H1 (cell line): ENCODE measurements at regions not wholly inside any gene's neighbourhood (a gene's known extent, or its start where the extent isn't known, plus 50 kb on each side); places are given as distances from the start of the nearest gene placed in this dataset.

ENCODE experiments used
- CTCF ChIA-PET: fragments of 300-600 bp; sonication (Branson Sonifier 250); formaldehyde crosslinking; loops from one replicate; lab custom pipeline; 2021; ENCODE audit not compliant: partially characterized antibody; lab: Charles Lee
- POLR2A ChIA-PET: fragments of 300-600 bp; sonication (Branson Sonifier 250); formaldehyde crosslinking; loops from one replicate; lab custom pipeline; 2021; ENCODE audit warnings: inconsistent platforms; ENCODE audit not compliant: partially characterized antibody; lab: Charles Lee
- DNase-seq, 2 experiments: peaks; one replicate each; pipeline versions ENCODE4 v3.0.0 to v3.0.0-alpha.2; 2010 to 2022; ENCODE audit warnings: low spot score in 2 of 2, low read depth in 1 of 2, mixed read lengths in 1 of 2
- FAIRE-seq: peaks from 2 replicates; lab custom pipeline; 2011; peaks lifted over from hg19 to GRCh38; lab: Jason Lieb, UNC
- H2AFZ ChIP-seq: 2 replicates; pipeline ENCODE4 v1.8.1; 2012; ENCODE audit warnings: low read length, inconsistent platforms
- H2AK5ac ChIP-seq: 2 replicates; pipeline ENCODE4 v1.6.1; 2013; ENCODE audit warnings: low read depth, low read length
- H2BK120ac ChIP-seq: replicated peaks from 2 replicates; pipeline ENCODE3; 2013; ENCODE audit warnings: low read depth, low read length, inconsistent platforms
- H2BK12ac ChIP-seq: 2 replicates; pipeline ENCODE4 v1.6.1; 2013; ENCODE audit warnings: low read depth, low read length
- H2BK15ac ChIP-seq: 2 replicates; pipeline ENCODE4 v1.6.1; 2013; ENCODE audit warnings: low read length
- H2BK20ac ChIP-seq: 2 replicates; pipeline ENCODE4 v1.6.1; 2013; ENCODE audit warnings: low read length
- H2BK5ac ChIP-seq: 2 replicates; pipeline ENCODE4 v1.6.1; 2013; ENCODE audit warnings: low read depth, low read length
- H3K14ac ChIP-seq: 2 replicates; pipeline ENCODE4 v1.6.1; 2013; ENCODE audit warnings: inconsistent platforms; ENCODE audit not compliant: insufficient read length
- H3K18ac ChIP-seq: 2 replicates; pipeline ENCODE4 v1.6.1; 2013; ENCODE audit warnings: low read length; ENCODE audit errors: extremely low read depth
- H3K23ac ChIP-seq: 2 replicates; pipeline ENCODE4 v1.6.1; 2013; ENCODE audit warnings: inconsistent platforms; ENCODE audit not compliant: insufficient read length
- H3K23me2 ChIP-seq: 2 replicates; pipeline ENCODE4 v1.6.1; 2013; ENCODE audit warnings: low read depth, low read length
- H3K27ac ChIP-seq: 2 replicates; pipeline ENCODE4 v1.6.1; 2011; ENCODE audit warnings: low read depth, low read length, inconsistent platforms
- H3K27me3 ChIP-seq, 4 experiments: replicated peaks in 1 of 4; 1 replicate in 1 of 4; 2 replicates in 3 of 4; pipeline versions ENCODE4 v1.6.1 to v1.8.1; 2011 to 2013; ENCODE audit warnings: low read length in 3 of 4, mild to moderate bottlenecking in 3 of 4, inconsistent platforms in 2 of 4, mixed read lengths in 2 of 4, moderate library complexity in 1 of 4; ENCODE audit not compliant: control insufficient read depth in 3 of 4, insufficient read depth in 3 of 4; ENCODE audit errors: extremely low read depth in 1 of 4
- H3K36me3 ChIP-seq, 4 experiments: 2 replicates each; pipeline versions ENCODE4 v1.6.1 to v1.8.1; 2011 to 2013; ENCODE audit warnings: mild to moderate bottlenecking in 4 of 4, low read length in 3 of 4, moderate library complexity in 2 of 4, control low read depth in 1 of 4, inconsistent platforms in 1 of 4; ENCODE audit not compliant: insufficient read depth in 4 of 4, control insufficient read depth in 2 of 4
- H3K4ac ChIP-seq: replicated peaks from 2 replicates; pipeline ENCODE3; 2013; ENCODE audit warnings: low read length, low read depth, mixed read lengths, inconsistent platforms; ENCODE audit not compliant: insufficient read length
- H3K4me1 ChIP-seq, 4 experiments: replicated peaks in 1 of 4; 1 replicate in 1 of 4; 2 replicates in 3 of 4; pipeline versions ENCODE4 v1.6.1 to v1.8.1; 2011 to 2013; ENCODE audit warnings: low read length in 3 of 4, inconsistent platforms in 2 of 4, mixed read lengths in 1 of 4; ENCODE audit not compliant: insufficient read depth in 4 of 4, control insufficient read depth in 3 of 4
- H3K4me2 ChIP-seq, 2 experiments: 2 replicates each; pipeline versions ENCODE4 v1.6.1 to v1.8.1; 2011 to 2013; ENCODE audit warnings: low read depth in 2 of 2, low read length in 2 of 2, control low read depth in 1 of 2, inconsistent platforms in 1 of 2, mild to moderate bottlenecking in 1 of 2; ENCODE audit not compliant: insufficient read depth in 1 of 2
- H3K4me3 ChIP-seq, 4 experiments: fragments of 200-600, 300-600 bp in 1 of 4; sonication (generic), shearing (Covaris generic), sonication (Bioruptor Twin) in 1 of 4; 2 replicates each; pipeline versions ENCODE4 v1.5.1 to v1.8.1; 2011 to 2016; ENCODE audit warnings: low read length in 4 of 4, low read depth in 3 of 4, control low read depth in 2 of 4, inconsistent platforms in 2 of 4, mild to moderate bottlenecking in 2 of 4, mixed read lengths in 1 of 4, moderate library complexity in 1 of 4; ENCODE audit not compliant: insufficient read depth in 2 of 4; ENCODE audit errors: extremely low read depth in 1 of 4
- H3K56ac ChIP-seq: replicated peaks from 2 replicates; pipeline ENCODE3; 2013; ENCODE audit warnings: low read depth, mild to moderate bottlenecking, mixed read lengths, low read length, inconsistent platforms; ENCODE audit not compliant: insufficient read length
- H3K79me1 ChIP-seq: 2 replicates; pipeline ENCODE4 v1.6.1; 2013; ENCODE audit warnings: low read depth, low read length, control low read depth
- H3K79me2 ChIP-seq, 2 experiments: 2 replicates each; pipeline versions ENCODE4 v1.6.1 to v1.8.1; 2012 to 2013; ENCODE audit warnings: low read length in 2 of 2, mild to moderate bottlenecking in 2 of 2, inconsistent platforms in 1 of 2; ENCODE audit not compliant: insufficient read depth in 2 of 2, control insufficient read depth in 1 of 2
- H3K9ac ChIP-seq, 4 experiments: replicated peaks in 1 of 4; 1 replicate in 1 of 4; 2 replicates in 3 of 4; pipeline versions ENCODE4 v1.6.1 to v1.8.1; 2011 to 2013; ENCODE audit warnings: low read depth in 3 of 4, low read length in 3 of 4, control low read depth in 2 of 4, mild to moderate bottlenecking in 2 of 4, moderate library complexity in 2 of 4, inconsistent platforms in 1 of 4; ENCODE audit errors: extremely low read depth in 1 of 4
- H3K9me3 ChIP-seq, 2 experiments: 2 replicates each; pipeline versions ENCODE4 v1.6.1 to v1.8.1; 2012 to 2013; ENCODE audit warnings: mild to moderate bottlenecking in 2 of 2, moderate library complexity in 2 of 2, control low read depth in 1 of 2, inconsistent platforms in 1 of 2, low read depth in 1 of 2, low read length in 1 of 2, mixed read lengths in 1 of 2; ENCODE audit not compliant: insufficient read depth in 2 of 2
- H4K20me1 ChIP-seq, 2 experiments: replicated peaks in 1 of 2; 2 replicates each; pipeline versions ENCODE3 to v1.8.1; 2011 to 2013; ENCODE audit warnings: inconsistent platforms in 2 of 2, low read length in 2 of 2, mild to moderate bottlenecking in 1 of 2; ENCODE audit not compliant: insufficient read depth in 2 of 2, control insufficient read depth in 1 of 2
- H4K5ac ChIP-seq: 2 replicates; pipeline ENCODE4 v1.6.1; 2013; ENCODE audit warnings: low read length, low read depth, mixed read lengths, inconsistent platforms; ENCODE audit not compliant: insufficient read length
- H4K8ac ChIP-seq: 2 replicates; pipeline ENCODE4 v1.8.0; 2013; ENCODE audit warnings: mild to moderate bottlenecking, moderate library complexity, low read length, inconsistent platforms; ENCODE audit not compliant: insufficient read depth; ENCODE audit errors: extremely low read depth
- H4K91ac ChIP-seq: replicated peaks from 2 replicates; pipeline ENCODE3; 2013; ENCODE audit warnings: low read length, mixed read lengths, inconsistent platforms; ENCODE audit not compliant: insufficient read length
- FOSL1 ChIP-seq: IDR thresholded peaks from 2 replicates; pipeline ENCODE4 v1.6.1; 2011; ENCODE audit warnings: mild to moderate bottlenecking, low read depth, low read length, moderate library complexity; ENCODE audit not compliant: insufficient read depth
- JUN ChIP-seq: IDR thresholded peaks from 2 replicates; pipeline ENCODE4 v1.6.1; 2011; ENCODE audit warnings: low read depth, mild to moderate bottlenecking, improper control_type of control experiment, low read length
- MAFK ChIP-seq: IDR thresholded peaks from 2 replicates; pipeline ENCODE4 v1.6.1; 2012; ENCODE audit warnings: low read depth, mild to moderate bottlenecking, improper control_type of control experiment, low read length
- SAP30 ChIP-seq: fragments of 300-600 bp; sonication (generic); IDR thresholded peaks from 2 replicates; pipeline ENCODE4 v1.7.1; 2012; ENCODE audit warnings: low read length, moderate library complexity, mild to moderate bottlenecking, inconsistent platforms; ENCODE audit not compliant: insufficient read depth, insufficient replicate concordance
- WGBS, 2 experiments: shearing (Covaris generic) in 1 of 2; methylation state at CpG; one replicate each; pipeline versions ENCODE4 v1.1.6 to v1.1.7; 2013 to 2015; ENCODE audit warnings: low lambda C conversion rate in 2 of 2, mixed read lengths in 2 of 2, inconsistent platforms in 1 of 2, low coverage in 1 of 2, missing lambda C conversion rate in 1 of 2; ENCODE audit not compliant: insufficient replicate concordance in 2 of 2, insufficient coverage in 1 of 2, insufficient read length in 1 of 2; ENCODE audit errors: extremely low coverage in 1 of 2, missing lambda C conversion rate in 1 of 2; 5-methylcytosine and 5-hydroxymethylcytosine counted together

DNA sequence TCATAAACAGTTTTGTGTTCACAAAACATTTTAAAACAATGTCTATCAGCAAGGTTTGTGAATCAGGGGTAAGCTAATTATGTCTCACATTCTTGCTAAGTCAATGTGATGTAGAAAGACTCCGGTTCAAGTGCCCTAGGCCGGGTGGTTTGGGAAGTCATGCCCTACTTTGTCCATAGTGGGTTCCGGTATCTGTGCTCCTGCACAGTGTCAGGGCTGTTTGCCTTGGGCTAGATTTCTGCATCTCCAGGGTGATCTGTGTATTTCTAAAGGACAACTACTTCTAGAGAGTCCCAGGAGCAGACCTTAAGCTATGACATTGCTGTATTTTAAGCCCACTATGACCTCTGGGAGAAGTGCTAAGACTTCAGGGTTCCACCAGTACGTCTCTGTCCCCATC lies 504.1 kb downstream of the PLXNA4 start:
- no peak overlapping the region for H2BK15ac ChIP-seq
- H2AFZ ChIP-seq: no peak overlapping the region
- H3K79me1 ChIP-seq: no peaks in the 10 kb centered on the region
- H3K23me2 ChIP-seq: no peaks in the 10 kb centered on the region
- H3K4me3 ChIP-seq: no peak overlapping the region
- DNase-seq: no peak
- POLR2A ChIA-PET: no interaction called here
- no peaks in the 10 kb centered on the region for H4K20me1 ChIP-seq
- H2BK5ac ChIP-seq: no peak overlapping the region
- CTCF ChIA-PET: interaction anchor here (1.0 kb wide), 1 partner anchor 18 kb away, joined by 3 read pairs; no protein-coding TSS in a partner anchor
- no peak overlapping the region for H2AK5ac ChIP-seq
- H2BK12ac ChIP-seq: no peak overlapping the region
- no peak overlapping the region for H3K27ac ChIP-seq
- H3K56ac ChIP-seq: no peak overlapping the region
- H2BK120ac ChIP-seq: no peak overlapping the region
- no peak overlapping the region for H3K18ac ChIP-seq
- no peak overlapping the region for H3K23ac ChIP-seq
- H3K9ac ChIP-seq: no peak overlapping the region
- TF ChIP-seq SAP30 (no peak), FOSL1 (no peak), JUN (no peak), MAFK (no peak)
- no peak for FAIRE-seq
- no peak overlapping the region for H4K5ac ChIP-seq
- no peak overlapping the region for H3K4me2 ChIP-seq
- H4K91ac ChIP-seq: no peak overlapping the region
- H3K27me3 ChIP-seq: no peaks in the 10 kb centered on the region
- H4K8ac ChIP-seq: no peak overlapping the region
- no peaks in the 10 kb centered on the region for H3K36me3 ChIP-seq
- no peak overlapping the region for H3K14ac ChIP-seq
- no peak overlapping the region for H2BK20ac ChIP-seq
- no peaks in the 10 kb centered on the region; a peak in 1 of 4 replicates for H3K9me3 ChIP-seq
- H3K79me2 ChIP-seq: no peaks in the 10 kb centered on the region
- H3K4ac ChIP-seq: no peak overlapping the region
- peaks cover 0 to 7% (median 0%) of the 10 kb centered on the region in 4 experiments; a peak in 1 of 7 replicates for H3K4me1 ChIP-seq
- 70% methylated on average over 4 of the region's 4 CpGs; no CpG with 5 or more reads in 1 of the 2 experiments for WGBS, 2 experiments
